HG02642 (cell line): ENCODE measurements at regions not wholly inside any gene's neighbourhood (a gene's known extent, or its start where the extent isn't known, plus 50 kb on each side); places are given as distances from the start of the nearest gene placed in this dataset.
"Not testable (repeated sequence)": the region's sequence is repeated elsewhere in the genome, so short reads cannot be mapped to it uniquely, and the experiment has no call there.

Experiments
- ATAC-seq: cut with Tn5 transposase; IDR thresholded peaks from one replicate; pipeline ENCODE4 v1.9.1; 2021; ENCODE audit warnings: mild to moderate bottlenecking; ENCODE audit not compliant: unreplicated experiment, poor library complexity

DNA sequence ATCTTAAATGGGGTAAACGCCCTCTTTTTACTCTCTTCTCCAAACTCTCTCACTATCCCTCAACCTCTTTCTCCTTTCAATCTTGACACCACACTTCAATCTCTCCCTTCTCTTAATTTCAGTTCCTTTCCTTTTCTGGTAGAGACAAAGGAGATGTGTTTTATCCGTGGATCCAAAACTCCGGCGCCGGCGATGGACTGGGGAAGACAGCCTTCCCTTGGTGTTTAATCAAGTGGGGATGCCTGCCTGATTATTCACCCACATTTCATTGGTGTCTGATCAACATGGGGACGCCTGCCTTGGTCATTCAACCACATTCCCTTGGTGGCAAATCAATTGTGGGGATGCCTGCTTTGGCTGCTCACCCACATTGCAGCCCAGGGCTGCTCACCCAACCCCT lies 205.3 kb upstream of the FKBP1C start:
- ATAC-seq: not testable (repeated sequence)

DNA sequence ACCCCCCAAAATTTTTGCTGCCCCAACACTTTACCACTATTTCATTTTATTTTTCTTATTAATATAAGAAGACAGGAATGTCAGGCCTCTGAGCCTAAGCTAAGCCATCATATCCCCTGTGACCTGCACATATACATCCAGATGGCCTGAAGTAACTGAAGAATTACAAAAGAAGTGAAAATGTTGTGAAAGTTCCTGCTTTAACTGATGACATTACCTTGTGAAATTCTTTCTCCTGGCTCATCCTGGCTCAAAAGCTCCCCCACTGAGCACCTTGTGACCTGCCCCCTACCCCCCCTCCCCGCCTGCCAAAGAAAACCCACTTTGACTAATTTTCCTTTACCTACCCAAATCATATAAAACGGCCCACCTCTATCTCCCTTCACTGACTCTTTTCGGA lies 200.3 kb upstream of the FKBP1C start:
- not testable (repeated sequence) for ATAC-seq

DNA sequence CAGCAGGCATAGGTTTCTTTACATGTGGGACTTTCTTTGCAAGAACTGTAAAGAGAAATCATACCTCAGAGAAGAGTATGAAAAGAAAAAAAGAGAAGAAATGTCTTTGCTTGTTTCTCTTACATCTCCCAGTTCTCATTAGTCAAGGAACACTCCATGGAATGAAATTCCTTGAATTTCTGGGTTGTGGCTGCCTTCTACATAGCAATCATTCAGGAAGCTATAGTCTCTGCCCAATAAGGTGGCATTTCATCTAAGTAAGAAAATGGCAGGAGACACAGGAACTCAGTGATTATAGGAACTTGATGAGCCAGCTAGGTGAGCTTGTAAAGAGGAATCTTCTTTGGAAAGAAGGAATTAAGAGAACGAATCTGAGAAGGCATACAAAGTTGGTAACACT lies 197.0 kb upstream of the FKBP1C start:
- ATAC-seq: no peak

DNA sequence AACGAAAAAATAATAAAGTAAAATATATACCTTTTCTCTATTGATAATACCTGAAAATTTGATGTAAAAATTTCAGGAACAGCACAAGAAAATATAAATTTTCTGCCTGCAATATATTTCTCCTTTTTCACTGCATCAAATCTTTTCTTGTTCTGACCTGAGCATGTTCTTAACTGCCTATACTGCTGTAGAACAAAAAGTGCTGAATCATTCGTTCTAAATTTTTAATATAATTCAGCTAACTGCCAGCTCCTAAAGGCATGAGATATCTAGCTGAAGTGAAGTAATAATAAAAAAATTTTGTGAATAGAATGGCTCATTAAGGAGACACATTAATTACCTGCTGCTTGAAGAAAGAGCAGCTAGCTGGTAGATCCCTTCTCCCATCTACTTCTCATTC lies 188.6 kb upstream of the FKBP1C start:
- no peak for ATAC-seq

DNA sequence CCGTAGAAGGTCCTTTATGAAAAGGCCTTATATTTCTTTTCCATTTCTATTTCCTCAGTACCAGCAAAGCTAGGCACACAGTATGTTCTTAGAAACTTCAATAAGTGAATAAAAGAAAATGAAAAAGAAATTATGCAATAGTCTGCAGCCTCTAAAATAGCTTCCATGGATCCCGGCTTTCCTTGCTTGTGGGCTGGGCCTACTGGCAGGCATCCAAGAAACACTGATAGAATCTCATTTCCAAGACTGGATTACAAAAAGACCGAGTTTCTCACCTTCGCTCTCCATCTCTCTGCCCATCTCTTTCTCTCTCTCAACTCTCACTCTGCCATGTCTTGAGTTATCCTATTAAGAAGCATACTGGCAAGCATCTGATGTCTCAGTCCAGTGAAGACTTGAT lies 187.5 kb upstream of the FKBP1C start:
- ATAC-seq: no peak

DNA sequence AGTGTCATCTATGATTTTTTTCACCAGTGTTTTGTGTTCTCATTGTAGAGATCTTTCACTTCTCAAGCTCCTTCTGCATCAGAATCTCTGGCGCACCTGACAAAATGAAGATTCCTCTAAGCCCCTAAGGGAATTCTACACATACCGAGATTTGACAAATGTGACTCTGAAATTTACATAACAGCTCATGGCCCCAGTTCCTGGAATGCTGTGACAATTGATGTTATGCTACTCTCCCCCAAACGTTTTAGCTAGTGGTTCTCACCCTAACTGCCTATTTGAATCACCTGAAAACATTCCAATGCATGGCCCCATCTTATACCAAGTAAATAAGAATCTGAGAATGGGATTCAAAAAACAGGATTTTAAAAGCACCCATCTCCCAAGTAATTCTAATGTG lies 162.1 kb upstream of the FKBP1C start:
- ATAC-seq: no peak

DNA sequence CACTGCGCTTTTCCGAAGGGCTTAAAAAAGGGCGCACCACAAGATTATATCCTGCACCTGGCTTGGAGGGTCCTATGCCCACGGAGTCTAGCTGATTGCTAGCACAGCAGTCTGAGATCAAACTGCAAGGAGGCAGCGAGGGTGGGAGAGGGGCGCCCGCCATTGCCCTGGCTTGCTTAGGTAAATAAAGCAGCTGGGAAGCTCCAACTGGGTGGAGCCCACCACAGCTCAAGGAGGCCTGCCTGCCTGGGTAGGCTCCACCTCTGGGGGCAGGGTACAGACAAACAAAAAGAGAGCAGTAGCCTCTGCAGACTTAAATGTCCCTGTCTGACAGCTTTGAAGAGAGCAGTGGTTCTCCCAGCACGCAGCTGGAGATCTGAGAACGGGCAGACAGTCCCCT lies 158.1 kb upstream of the FKBP1C start:
- not testable (repeated sequence) for ATAC-seq

DNA sequence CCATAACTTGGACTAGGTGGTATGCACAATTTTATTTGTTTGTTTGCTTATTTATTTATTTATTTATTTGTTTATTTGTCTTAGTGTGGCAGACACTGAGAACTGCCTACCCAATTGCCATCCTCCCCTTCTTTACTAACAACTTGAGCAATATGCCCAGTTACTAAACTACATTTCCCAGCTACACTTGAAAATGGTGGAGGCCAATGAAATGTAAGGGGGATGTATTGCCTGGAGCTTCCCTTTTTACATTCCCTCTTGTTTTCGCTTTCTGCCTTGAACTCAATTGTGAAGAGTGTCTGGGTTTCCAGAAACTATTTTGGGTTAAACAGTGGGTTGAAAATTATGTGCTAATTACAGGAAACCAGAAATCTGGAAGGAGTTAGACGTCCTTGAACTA lies 152.7 kb upstream of the FKBP1C start:
- no peak for ATAC-seq

DNA sequence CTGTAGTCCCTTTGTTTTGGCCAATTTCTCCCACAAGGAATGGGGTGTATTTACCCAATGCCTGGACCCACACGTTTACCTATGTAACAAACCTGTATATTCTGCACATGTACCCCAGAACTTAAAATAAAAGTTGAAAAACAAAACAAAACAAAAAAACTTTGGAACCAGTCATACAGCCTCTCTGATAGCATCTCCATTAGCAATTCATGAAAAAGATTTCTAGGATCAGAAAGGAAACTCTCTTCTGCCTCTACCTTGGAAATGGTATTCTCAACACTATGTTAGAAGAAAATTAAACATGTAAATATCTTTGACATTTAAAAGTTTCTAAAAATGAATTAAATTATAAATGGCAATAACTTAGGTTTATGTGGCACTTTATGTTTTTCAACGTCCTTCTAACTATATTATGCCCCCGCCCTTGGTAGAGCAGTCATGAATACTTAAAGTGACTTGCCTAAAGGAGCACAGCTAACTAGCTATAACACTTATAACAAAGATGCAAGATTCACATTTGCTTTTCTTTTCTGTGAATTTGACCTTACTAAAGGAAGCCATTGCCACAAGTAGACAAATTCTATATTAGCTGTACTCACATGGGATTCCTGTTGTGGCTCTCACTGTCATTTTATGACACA lies 147.5 kb upstream of the FKBP1C start:
- ATAC-seq: no peak

DNA sequence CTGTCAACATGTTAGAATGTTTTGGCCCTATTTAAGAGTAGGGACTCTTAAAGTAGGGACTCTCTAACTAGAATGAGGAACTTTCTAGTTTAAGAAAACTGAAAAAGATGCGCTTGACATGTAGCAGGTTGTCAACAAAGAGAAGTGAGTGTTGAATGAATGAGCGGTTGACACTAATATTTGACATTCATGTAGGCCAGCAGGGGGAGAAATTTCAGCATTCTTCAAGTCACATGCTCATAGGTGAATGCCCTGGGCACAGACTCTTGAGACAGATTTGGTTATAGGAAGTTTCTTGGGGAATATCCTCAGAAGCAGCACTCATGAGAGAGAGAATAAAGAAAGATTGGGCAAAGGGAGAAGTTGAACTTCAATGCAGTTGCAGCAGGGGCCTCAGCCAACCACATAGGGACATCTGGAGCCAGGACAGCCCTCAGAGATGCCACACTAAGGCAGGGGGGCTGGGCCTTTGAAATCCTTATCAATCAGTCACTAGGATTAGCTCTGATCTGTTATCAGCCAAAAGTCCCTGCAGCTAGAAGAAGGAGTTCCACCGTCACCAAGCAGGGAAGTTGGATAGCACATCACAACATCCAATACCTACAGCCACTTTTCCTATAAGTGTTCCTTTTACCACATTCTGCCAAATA lies 145.1 kb upstream of the FKBP1C start:
- ATAC-seq: peak; percentile 88

DNA sequence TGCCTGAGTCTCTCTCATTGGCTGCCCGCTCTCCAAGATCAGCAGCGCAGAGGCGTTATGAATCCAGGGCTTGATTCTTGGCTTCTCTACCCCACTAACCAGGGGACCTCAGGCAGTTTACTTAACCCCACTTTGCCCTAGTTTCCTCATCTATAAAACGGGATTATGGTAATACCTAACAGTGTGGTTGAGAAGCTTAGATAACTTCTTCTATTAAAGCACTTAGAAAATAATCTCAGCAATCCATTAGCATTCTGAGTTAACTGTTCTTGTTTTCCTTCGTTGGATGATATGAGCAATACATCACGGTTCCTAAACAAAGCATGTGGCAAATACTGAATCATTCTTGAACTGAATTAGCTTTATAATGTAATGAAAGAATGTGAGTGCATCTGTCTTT lies 116.3 kb upstream of the FKBP1C start:
- no peak for ATAC-seq

DNA sequence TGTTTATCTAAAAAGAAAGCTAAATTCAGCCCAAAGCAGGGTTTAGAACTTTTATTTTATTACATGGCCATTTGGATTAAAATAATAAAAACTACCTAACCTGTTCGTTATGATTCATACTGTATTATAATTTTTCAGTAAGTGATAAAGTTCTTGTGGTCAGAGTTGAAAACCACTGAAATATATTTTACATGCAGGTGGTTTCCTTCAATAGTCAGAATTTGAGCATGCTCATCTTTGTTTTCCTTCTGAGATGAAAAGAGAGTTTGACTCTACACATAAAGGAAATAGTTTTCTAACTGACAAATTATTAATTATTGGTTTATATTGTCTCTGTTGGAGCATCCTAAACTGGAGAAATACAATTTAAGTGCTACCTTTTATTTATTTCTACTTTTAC lies 114.0 kb upstream of the FKBP1C start:
- ATAC-seq: peak; percentile 64

DNA sequence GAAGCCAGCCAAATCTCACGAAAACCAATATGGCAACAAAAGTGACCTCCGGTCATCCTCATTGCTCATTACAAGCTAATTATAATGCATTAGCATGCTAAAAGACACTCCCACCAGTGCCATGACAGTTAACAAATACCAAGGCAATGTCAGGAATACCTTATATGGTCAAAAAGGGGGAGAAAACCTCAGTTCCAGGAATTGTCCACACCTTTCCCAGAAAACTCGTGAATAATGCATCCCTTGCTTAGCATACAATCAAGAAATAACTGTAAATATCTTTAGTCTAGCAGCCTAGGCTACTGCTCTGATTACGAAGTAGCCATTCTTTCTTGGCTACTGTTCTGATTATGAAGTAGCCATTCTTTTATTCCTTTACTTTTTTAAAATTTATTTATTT lies 112.5 kb upstream of the FKBP1C start:
- no peak for ATAC-seq

DNA sequence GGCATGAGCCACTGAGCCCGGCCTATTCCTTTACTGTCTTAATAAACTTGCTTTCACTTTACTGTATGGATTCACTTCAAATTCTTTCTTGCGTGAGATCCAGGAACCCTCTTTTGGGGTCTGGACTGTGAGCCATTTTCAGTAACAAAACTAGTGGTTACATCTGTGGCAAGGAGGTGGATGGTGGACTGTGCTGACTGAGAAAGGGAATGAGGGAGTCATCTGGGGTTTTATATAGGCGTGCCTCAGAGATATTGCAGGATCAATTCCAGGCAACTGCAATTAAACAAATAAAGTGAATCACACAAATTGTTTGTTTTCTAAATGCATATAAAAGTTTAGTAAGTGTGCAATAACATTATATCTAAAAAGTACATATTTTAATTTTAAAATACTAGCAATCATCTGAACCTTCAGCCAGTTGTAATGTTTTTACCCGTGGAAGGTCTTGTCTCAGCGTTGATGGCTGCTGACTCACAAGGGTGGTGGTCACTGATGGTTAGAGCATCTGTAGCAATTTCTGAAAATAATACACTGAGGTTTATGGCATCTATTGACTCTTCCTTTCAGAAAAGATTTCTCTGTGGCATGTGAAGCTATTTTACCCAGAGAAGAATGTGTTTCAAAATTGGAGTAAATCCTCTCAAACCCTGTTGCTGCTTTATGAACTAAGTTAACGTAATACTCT lies 111.4 kb upstream of the FKBP1C start:
- ATAC-seq: no peak

DNA sequence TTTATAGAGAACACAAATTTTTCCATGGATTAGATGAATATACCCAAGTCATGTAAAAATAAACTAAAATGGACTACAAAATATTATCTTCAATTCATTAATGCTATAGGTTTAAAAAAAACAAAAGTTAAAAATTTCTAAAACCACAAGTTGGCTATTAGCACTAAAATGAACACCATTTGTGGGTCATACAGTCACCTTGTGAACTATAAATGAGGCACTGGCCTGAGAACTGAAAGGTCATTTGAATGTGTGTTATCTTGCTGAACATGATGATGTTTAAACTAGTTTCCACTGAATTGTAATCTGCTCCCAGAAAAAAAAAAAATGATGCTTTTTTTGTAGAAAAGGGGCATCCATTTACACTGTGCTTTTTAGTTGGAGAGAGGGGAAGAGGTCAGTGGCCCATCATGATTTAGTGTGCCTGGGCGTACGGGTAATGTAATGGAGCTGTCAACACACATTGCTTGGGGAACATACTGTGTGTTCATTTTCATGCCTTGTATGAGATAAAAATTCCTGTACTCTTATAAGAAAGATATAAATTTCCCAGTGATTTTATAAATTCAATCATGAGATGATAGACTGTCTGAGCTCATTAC lies 96.6 kb upstream of the FKBP1C start:
- peak; percentile 67 for ATAC-seq

DNA sequence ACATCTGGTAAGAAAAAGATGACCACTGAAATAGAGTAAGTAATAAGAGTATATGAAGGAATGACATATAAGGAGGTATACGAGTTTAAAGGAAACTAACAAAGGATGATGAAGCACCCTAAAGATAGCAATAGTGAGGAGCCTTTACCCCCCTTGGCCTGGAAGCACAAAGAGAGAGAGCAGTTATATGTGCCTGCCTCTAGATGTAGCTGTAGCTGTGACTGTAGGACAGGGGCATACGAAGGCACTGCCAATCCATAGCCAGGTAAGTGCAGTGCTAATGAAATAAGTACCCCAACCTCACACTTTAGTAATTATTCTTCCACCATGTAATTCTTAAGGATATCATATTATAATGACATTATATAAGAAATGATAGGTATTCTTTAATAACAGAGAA lies 90.1 kb upstream of the FKBP1C start:
- ATAC-seq: no peak

DNA sequence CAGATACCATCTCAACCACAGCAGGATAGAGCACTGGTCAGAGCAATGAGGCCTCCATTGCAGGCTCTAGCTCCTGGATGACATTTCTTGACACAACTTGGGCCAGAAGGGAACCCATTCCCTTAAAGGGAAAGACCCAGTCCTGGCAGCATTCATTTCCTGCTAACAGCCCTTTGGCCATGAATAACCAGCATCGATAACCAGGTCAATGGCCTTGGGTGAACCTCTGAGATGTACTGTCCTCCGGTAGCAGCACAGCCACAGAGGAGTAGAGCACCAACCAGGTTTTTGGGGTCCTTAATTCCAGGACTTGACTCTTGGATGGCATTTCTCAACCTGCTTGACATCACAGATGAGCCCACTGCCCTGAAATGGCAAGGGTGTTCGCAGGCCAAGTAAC lies 71.2 kb upstream of the FKBP1C start:
- ATAC-seq: no peak

DNA sequence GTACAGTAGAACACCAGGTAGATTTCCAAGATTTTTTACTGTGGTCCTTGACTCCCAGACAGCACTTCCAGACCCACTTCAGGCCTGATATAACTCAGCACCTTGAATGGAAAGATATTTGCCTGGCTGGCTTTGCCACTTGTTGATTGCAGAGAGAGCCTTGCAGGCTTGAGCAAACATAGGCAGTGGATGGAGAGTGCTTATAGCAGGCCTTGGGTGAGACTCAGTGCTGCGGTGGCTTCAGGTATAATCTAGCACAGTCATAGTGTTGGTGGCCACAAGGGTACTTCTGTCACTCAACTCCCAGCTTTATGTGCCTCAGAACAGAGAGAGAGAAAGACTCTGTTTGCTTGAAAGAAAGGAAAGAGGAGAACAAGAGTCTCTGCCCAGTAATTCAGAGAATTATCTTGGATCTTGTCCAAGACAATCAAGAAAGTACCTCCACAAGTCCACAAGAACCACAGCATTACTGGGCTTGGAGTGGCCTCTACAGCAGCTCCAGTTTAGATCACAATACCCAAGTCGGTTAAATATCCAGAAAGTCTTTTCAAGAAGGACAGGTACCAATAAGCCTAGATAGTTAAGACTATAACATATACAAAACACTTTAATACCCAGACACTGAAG lies 70.5 kb upstream of the FKBP1C start:
- ATAC-seq: no peak

DNA sequence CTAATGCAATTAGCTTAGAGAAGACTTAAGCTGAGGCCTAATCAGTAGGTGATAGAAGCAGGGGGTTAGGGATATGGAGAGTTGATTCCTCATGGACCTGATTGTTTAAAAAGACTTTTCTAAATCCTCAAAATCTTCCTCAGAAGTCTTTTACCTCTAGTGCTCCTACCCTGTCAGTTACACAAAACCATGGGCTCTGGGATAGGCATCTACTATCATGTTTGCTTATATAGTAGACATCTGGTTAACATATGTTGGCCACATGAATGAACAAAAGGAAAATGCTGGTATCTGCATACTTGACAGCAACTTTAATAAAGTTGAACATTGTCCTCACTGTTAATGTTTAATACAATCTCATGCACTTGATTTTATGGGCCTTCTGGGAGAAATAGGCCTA lies 61.5 kb upstream of the FKBP1C start:
- ATAC-seq: no peak

DNA sequence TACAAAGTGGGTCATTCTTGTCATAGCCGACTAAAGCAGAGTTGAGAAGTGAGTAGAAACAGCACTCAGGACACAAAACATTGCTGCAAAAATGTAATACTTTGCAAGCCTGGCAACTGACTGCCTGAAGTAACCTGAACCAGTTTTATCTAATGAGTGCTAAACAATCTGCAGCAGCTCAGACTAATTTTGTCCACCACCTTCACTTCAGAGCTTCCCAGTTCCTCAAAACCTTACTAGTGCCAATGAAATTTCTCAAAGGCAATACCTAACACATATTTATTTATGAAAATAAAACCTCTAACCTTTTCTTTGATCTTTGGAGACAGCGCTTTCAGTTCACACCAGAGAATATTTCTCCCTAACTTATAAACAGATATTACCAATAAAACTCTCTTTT lies 56.7 kb upstream of the FKBP1C start:
- no peak for ATAC-seq
